ENCODE measurements at regions not wholly inside any gene's neighbourhood (a gene's known extent, or its start where the extent isn't known, plus 50 kb on each side); places are given as distances from the start of the nearest gene placed in this dataset.

DNA sequence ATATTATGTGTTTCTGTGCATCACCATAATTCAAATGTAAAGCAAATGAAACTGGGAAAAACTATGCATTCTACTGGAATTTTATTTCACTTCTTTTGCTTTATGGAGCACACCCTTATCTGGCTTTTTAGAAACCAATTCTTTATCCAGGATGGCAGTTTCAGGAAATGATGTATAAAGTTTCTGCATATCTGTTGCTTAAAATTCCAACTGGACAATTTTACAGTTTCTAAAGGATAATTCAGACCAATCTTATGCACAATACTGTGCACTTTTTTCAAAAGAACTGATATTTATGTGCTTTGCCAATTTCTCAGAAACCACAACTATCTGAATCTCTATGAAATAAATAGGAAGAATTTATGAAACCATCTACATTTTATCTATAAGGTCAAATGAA lies 246.5 kb upstream of the MIR17HG start:
- POLR2A ChIA-PET, result no interaction called here
- no peaks in the 10 kb centered on the region for H3K79me2 ChIP-seq (ENCODE audit: insufficient read depth, low read length)
- H3K9ac ChIP-seq (ENCODE audit: low read length), result no peak overlapping the region
- TF ChIP-seq, protein P1, sequence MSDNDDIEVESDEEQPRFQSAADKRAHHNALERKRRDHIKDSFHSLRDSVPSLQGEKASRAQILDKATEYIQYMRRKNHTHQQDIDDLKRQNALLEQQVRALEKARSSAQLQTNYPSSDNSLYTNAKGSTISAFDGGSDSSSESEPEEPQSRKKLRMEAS (IDR thresholded peaks at IDR 0.05), result no peak
- TF ChIP-seq, protein P2, sequence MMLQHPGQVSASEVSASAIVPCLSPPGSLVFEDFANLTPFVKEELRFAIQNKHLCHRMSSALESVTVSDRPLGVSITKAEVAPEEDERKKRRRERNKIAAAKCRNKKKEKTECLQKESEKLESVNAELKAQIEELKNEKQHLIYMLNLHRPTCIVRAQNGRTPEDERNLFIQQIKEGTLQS (IDR thresholded peaks at IDR 0.05), result no peak
- TF ChIP-seq, protein P3, sequence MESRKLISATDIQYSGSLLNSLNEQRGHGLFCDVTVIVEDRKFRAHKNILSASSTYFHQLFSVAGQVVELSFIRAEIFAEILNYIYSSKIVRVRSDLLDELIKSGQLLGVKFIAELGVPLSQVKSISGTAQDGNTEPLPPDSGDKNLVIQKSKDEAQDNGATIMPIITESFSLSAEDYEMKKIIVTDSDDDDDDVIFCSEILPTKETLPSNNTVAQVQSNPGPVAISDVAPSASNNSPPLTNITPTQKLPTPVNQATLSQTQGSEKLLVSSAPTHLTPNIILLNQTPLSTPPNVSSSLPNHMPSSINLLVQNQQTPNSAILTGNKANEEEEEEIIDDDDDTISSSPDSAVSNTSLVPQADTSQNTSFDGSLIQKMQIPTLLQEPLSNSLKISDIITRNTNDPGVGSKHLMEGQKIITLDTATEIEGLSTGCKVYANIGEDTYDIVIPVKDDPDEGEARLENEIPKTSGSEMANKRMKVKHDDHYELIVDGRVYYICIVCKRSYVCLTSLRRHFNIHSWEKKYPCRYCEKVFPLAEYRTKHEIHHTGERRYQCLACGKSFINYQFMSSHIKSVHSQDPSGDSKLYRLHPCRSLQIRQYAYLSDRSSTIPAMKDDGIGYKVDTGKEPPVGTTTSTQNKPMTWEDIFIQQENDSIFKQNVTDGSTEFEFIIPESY (IDR thresholded peaks at IDR 0.05; ENCODE audit: extremely low read depth, insufficient replicate concordance, low read length), result no peak
- TF ChIP-seq RAD21 (IDR thresholded peaks at IDR 0.05; ENCODE audit: low read depth) (no peak), CEBPB (IDR thresholded peaks at IDR 0.05; ENCODE audit: low read depth) (no peak), EZH2 (IDR thresholded peaks at IDR 0.05) (no peak), POLR2A (IDR thresholded peaks at IDR 0.05; ENCODE audit: borderline replicate concordance, extremely low read depth, insufficient read depth, insufficient read length) (no peak), TCF7L2 (IDR thresholded peaks at IDR 0.05; ENCODE audit: borderline replicate concordance, extremely low read depth, insufficient read depth, insufficient read length) (no peak), ZFX (IDR thresholded peaks at IDR 0.05) (no peak), SIN3A (IDR thresholded peaks at IDR 0.05; ENCODE audit: low read depth) (no peak), YY1 (IDR thresholded peaks at IDR 0.05; ENCODE audit: extremely low read depth, insufficient replicate concordance, low read depth, low read length) (no peak), JUND (IDR thresholded peaks at IDR 0.05) (no peak), SP1 (IDR thresholded peaks at IDR 0.05; ENCODE audit: low read depth) (no peak)
- TF ChIP-seq, protein P4, sequence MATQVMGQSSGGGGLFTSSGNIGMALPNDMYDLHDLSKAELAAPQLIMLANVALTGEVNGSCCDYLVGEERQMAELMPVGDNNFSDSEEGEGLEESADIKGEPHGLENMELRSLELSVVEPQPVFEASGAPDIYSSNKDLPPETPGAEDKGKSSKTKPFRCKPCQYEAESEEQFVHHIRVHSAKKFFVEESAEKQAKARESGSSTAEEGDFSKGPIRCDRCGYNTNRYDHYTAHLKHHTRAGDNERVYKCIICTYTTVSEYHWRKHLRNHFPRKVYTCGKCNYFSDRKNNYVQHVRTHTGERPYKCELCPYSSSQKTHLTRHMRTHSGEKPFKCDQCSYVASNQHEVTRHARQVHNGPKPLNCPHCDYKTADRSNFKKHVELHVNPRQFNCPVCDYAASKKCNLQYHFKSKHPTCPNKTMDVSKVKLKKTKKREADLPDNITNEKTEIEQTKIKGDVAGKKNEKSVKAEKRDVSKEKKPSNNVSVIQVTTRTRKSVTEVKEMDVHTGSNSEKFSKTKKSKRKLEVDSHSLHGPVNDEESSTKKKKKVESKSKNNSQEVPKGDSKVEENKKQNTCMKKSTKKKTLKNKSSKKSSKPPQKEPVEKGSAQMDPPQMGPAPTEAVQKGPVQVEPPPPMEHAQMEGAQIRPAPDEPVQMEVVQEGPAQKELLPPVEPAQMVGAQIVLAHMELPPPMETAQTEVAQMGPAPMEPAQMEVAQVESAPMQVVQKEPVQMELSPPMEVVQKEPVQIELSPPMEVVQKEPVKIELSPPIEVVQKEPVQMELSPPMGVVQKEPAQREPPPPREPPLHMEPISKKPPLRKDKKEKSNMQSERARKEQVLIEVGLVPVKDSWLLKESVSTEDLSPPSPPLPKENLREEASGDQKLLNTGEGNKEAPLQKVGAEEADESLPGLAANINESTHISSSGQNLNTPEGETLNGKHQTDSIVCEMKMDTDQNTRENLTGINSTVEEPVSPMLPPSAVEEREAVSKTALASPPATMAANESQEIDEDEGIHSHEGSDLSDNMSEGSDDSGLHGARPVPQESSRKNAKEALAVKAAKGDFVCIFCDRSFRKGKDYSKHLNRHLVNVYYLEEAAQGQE (IDR thresholded peaks at IDR 0.05; ENCODE audit: low read depth), result no peak
- H3K4me2 ChIP-seq (ENCODE audit: low read length), result no peak overlapping the region
- no TSS peak for BruUV-seq (replicated peaks)
- no peak for ATAC-seq
- H4K20me1 ChIP-seq (ENCODE audit: insufficient read depth), result no peaks in the 10 kb centered on the region; the same call in 1 of the 2 replicates
- no peak overlapping the region for H3K4me3 ChIP-seq (replicated peaks in 1 of 2; ENCODE audit: low read depth in 1 of 2, low read length in 2 of 2)
- no peaks in the 10 kb centered on the region for H3K27me3 ChIP-seq (ENCODE audit: insufficient read depth, low read length)
- no peaks in the 10 kb centered on the region for H3K4me1 ChIP-seq (ENCODE audit: control insufficient read depth in 1 of 2, insufficient read depth in 2 of 2, low read length in 2 of 2)
- RAD21 ChIA-PET (ENCODE audit: low non-redundant PET in 1 of 2, low total read pairs in 2 of 2, uncharacterized antibody in 2 of 2, unreplicated experiment in 2 of 2), result no interaction called here
- intact Hi-C loops (cut with micrococcal nuclease), result no loop called here
- no peak for DNase-seq (ENCODE audit: low read depth, low spot score)
- no peak overlapping the region for H3K27ac ChIP-seq (ENCODE audit: low read depth, low read length)
- no peak overlapping the region for H2AFZ ChIP-seq (ENCODE audit: low read depth, low read length, poor library complexity, severe bottlenecking)
- H3K9me2 ChIP-seq (ENCODE audit: insufficient read depth), result no peaks in the 10 kb centered on the region
- CTCF ChIA-PET, result no interaction called here
- no peaks in the 10 kb centered on the region for H3K36me3 ChIP-seq (ENCODE audit: control insufficient read depth in 1 of 2, insufficient read depth in 2 of 2, low read length in 2 of 2)
- no peaks in the 10 kb centered on the region for H3K9me3 ChIP-seq (ENCODE audit: control insufficient read depth in 1 of 2, insufficient read depth in 1 of 2, low read depth in 1 of 2, low read length in 2 of 2)

Measured in HCT116 (cell line).